Activated CD4-positive, alpha-beta memory T cell treated with anti-CD3 and anti-CD28 coated beads, Interleukin-2, amount 10 ng/mL, durations not matched to agents 7 days and 5 days (primary cell): ENCODE measurements at regions not wholly inside any gene's neighbourhood (a gene's known extent, or its start where the extent isn't known, plus 50 kb on each side); places are given as distances from the start of the nearest gene placed in this dataset.

Experiments
- CTCF ChIA-PET: fragments of 350-600 bp; sonication (Branson Sonifier 250); formaldehyde crosslinking; loops from one replicate; lab custom pipeline; 2021; ENCODE audit warnings: antibody characterized with exemption, inconsistent platforms; lab: Charles Lee
- POLR2A ChIA-PET: fragments of 350-600 bp; sonication (Branson Sonifier 250); formaldehyde crosslinking; loops from one replicate; lab custom pipeline; 2021; ENCODE audit warnings: antibody characterized with exemption; lab: Charles Lee
- DNase-seq: peaks from one replicate; pipeline ENCODE4 v3.0.0-alpha.2; 2020
- H3K27ac Mint-ChIP-seq: one replicate; pipeline ENCODE4 v1.8.0; 2021; ENCODE audit warnings: mild to moderate bottlenecking, mixed read lengths
- H3K27me3 Mint-ChIP-seq: one replicate; pipeline ENCODE4 v1.8.0; 2021; ENCODE audit warnings: mixed read lengths
- H3K36me3 Mint-ChIP-seq: one replicate; pipeline ENCODE4 v1.8.0; 2021; ENCODE audit warnings: low read depth, mixed read lengths
- H3K4me1 Mint-ChIP-seq: one replicate; pipeline ENCODE4 v1.8.0; 2021; ENCODE audit warnings: mixed read lengths
- H3K4me3 Mint-ChIP-seq: one replicate; pipeline ENCODE4 v1.8.0; 2021; ENCODE audit warnings: mild to moderate bottlenecking, mixed read lengths
- H3K9me3 Mint-ChIP-seq: one replicate; pipeline ENCODE4 v1.8.0; 2021; ENCODE audit warnings: mixed read lengths

GRCh38 chr18:65016631-65017371 lies 734.0 kb upstream of the CDH7 start:
- H3K27ac Mint-ChIP-seq = no peak overlapping the region

GRCh38 chr18:64994370-64994769 lies 756.4 kb upstream of the CDH7 start:
- POLR2A ChIA-PET = no interaction called here
- Mint-ChIP-seq H3K27me3 (no peaks in the 10 kb centered on the region), H3K9me3 (peaks cover 2% of the 10 kb centered on the region), H3K4me1 (no peaks in the 10 kb centered on the region), H3K27ac (no peak overlapping the region), H3K4me3 (no peak overlapping the region), H3K36me3 (no peaks in the 10 kb centered on the region)
- CTCF ChIA-PET = no interaction called here
- DNase-seq = no peak

More at GRCh38 chr18:65016631-65017371, 734.0 kb upstream of the CDH7 start:
- H3K4me1 Mint-ChIP-seq = no peaks in the 10 kb centered on the region
- no peak for DNase-seq
- no peaks in the 10 kb centered on the region for H3K27me3 Mint-ChIP-seq
- no peaks in the 10 kb centered on the region for H3K36me3 Mint-ChIP-seq
- no peak overlapping the region for H3K4me3 Mint-ChIP-seq
- POLR2A ChIA-PET = no interaction called here
- peaks cover 11% of the 10 kb centered on the region for H3K9me3 Mint-ChIP-seq
- CTCF ChIA-PET = no interaction called here

DNA sequence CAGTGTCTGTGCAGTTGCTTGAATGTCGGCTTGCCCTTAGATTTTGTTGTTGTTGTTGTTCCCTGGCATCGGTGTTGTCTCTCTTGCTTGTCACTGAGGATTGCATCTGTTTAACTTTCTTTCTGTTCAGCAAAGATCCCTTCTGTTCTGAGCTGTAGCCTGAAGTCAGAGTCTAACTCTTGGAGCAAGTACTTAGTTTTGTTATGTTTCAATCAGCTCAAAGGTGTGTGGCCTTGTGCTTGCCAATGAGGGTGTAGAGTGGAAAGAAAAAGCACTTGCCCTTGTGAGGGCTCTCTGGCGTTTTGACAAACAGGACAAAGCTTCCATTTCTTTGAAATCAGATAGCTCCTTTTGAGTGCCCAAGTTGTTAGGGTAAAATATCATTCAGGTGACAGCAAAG lies 757.1 kb upstream of the CDH7 start:
- Mint-ChIP-seq H3K27me3 (no peaks in the 10 kb centered on the region), H3K4me1 (no peaks in the 10 kb centered on the region), H3K4me3 (no peak overlapping the region), H3K36me3 (no peaks in the 10 kb centered on the region), H3K9me3 (peaks cover 2% of the 10 kb centered on the region), H3K27ac (no peak overlapping the region)
- no peak for DNase-seq
- POLR2A ChIA-PET = no interaction called here
- CTCF ChIA-PET = no interaction called here

DNA sequence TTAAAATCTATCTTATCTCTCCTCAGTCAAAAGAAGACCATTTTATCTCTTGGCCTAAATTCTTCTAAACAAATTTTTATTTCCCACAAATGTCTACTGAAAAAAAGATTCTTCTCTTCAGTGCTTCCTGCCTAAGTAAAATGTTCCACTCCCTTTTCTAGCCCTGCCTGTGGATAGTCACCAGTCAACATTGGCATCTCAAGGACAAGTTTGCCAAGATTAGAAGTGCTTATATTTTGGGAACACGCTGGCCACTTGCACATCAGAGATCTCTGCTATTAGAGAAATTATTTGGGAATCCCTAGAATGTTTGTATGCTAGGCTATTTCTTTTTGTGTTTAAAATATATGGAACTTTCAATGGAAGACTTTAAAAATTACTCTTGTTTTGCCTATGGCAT lies 758.2 kb upstream of the CDH7 start:
- CTCF ChIA-PET = no interaction called here
- POLR2A ChIA-PET = no interaction called here
- Mint-ChIP-seq H3K4me3 (no peak overlapping the region), H3K36me3 (no peaks in the 10 kb centered on the region), H3K9me3 (peaks cover 2% of the 10 kb centered on the region), H3K27ac (no peak overlapping the region), H3K4me1 (no peaks in the 10 kb centered on the region), H3K27me3 (no peaks in the 10 kb centered on the region)
- no peak for DNase-seq

- Mint-ChIP-seq H3K4me3 (no peak overlapping the region), H3K27ac (no peak overlapping the region), H3K4me1 (no peaks in the 10 kb centered on the region), H3K27me3 (no peaks in the 10 kb centered on the region), H3K9me3 (peaks cover 2% of the 10 kb centered on the region), H3K36me3 (no peaks in the 10 kb centered on the region)
- POLR2A ChIA-PET = no interaction called here
- CTCF ChIA-PET = no interaction called here
- DNase-seq = no peak
Observed at GRCh38 chr18:64991102-64991501, 759.7 kb upstream of the CDH7 start.

- H3K27me3 Mint-ChIP-seq = no peaks in the 10 kb centered on the region
- H3K9me3 Mint-ChIP-seq = peaks cover 3% of the 10 kb centered on the region
- H3K4me1 Mint-ChIP-seq = no peaks in the 10 kb centered on the region
- ChIA-PET CTCF (no interaction called here), POLR2A (no interaction called here)
- no peak for DNase-seq
- no peak overlapping the region for H3K27ac Mint-ChIP-seq
- H3K4me3 Mint-ChIP-seq = no peak overlapping the region
- H3K36me3 Mint-ChIP-seq = no peaks in the 10 kb centered on the region
Observed at GRCh38 chr18:64986906-64987495, 763.8 kb upstream of the CDH7 start.

DNA sequence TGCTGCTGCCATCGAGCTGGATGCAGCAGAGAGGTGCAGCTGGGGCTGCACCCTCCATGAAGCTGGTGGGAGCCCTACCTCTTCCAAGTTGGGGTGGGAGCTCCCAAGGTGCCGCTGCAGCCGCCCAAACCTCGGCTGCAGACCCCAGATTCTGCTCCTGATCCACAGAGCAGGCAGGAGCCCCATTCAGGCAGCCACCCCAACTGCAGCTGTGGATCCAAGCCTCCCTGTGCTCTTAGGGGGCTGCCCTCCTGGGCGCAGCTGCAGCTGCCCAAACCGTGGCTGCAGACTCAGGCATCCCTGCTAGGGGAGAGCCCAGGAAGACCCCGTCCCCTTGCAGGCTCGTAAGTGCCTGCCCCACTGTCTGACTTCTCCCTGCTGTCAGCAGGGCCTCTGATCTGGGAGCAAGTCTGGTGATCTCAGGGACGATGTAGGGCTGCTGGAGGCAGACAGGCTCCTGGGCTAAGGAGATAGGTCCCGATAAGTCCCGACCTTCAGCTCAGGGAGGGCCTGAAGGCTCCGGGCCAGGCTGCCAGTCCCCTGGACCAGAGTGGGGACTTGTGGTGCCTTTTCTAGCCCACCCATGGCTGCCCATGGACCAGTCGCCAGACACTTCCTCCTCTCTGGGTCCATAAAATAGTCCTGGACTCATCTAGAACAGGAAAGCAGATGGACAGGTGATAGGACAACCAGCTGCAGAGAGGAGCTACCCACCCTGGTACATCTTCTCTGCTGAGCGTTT lies 767.1 kb upstream of the CDH7 start:
- no peak for DNase-seq
- no peaks in the 10 kb centered on the region for H3K36me3 Mint-ChIP-seq
- H3K4me3 Mint-ChIP-seq = no peak overlapping the region
- ChIA-PET CTCF (no interaction called here), POLR2A (no interaction called here)
- H3K27ac Mint-ChIP-seq = no peak overlapping the region
- no peaks in the 10 kb centered on the region for H3K4me1 Mint-ChIP-seq
- H3K27me3 Mint-ChIP-seq = no peaks in the 10 kb centered on the region
- peaks cover 3% of the 10 kb centered on the region for H3K9me3 Mint-ChIP-seq

DNA sequence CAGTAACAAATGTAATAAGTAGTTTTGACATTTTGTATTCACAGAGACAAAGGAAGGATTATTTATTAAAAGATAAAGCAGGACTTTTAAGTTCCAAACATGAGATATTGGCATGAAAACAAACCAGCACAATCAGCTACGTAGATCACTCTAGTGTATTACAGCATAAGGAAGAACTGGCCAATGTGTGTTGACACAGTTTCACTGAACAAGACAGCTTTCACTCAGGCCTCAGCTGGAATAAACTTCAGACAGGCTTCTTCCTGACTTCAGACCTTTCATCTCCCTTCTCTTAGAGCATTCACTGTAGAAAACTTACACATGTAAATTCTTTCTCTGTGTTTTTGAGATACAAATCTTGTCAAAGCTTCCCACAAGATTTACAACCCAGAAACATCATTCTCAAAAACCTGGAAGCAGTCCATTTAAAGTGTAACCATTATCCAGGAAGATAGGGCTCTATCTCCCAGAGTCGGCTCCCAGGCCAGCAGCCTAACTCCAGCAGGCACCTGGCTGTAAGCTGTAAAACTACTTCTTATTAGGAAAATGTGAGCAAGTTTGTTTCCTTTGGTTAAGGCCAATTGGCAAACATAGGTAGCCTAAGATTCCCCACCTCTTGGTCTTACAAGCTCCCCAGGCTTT lies 768.3 kb upstream of the CDH7 start:
- Mint-ChIP-seq H3K4me3 (no peak overlapping the region), H3K4me1 (no peaks in the 10 kb centered on the region), H3K27me3 (no peaks in the 10 kb centered on the region), H3K27ac (no peak overlapping the region), H3K36me3 (no peaks in the 10 kb centered on the region), H3K9me3 (peaks cover 5% of the 10 kb centered on the region)
- DNase-seq = no peak
- ChIA-PET CTCF (no interaction called here), POLR2A (no interaction called here)

DNA sequence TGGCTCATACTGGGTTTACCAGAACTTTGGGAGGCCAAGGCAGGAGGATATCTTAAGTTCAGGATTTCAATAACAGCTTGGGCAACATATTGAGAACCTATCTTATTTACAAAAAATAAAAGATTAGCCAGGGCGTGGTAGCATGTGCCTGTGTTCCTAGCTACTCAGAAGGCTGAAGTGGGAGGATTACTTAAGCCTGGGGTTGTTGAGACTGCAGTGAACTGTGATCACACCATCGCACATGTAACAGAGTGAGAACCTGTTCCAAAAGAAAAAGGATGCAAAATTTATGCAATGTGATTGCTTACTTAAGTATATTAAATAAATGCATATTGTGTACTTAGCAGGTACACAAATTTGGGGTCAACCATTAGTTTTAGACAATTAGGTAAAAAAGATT lies 768.9 kb upstream of the CDH7 start:
- CTCF ChIA-PET = no interaction called here

GRCh38 chr18:64979791-64980190 lies 771.0 kb upstream of the CDH7 start:
- Mint-ChIP-seq H3K4me3 (no peak overlapping the region), H3K27ac (no peak overlapping the region), H3K9me3 (peaks cover 5% of the 10 kb centered on the region), H3K27me3 (no peaks in the 10 kb centered on the region), H3K36me3 (no peaks in the 10 kb centered on the region), H3K4me1 (no peaks in the 10 kb centered on the region)
- no peak for DNase-seq
- CTCF ChIA-PET = no interaction called here
- POLR2A ChIA-PET = no interaction called here

More for the DNA sequence above, 768.9 kb upstream of the CDH7 start:
- Mint-ChIP-seq H3K9me3 (peaks cover 5% of the 10 kb centered on the region), H3K4me1 (no peaks in the 10 kb centered on the region), H3K27ac (no peak overlapping the region), H3K27me3 (no peaks in the 10 kb centered on the region), H3K36me3 (no peaks in the 10 kb centered on the region), H3K4me3 (no peak overlapping the region)
- POLR2A ChIA-PET = no interaction called here
- DNase-seq = no peak

- POLR2A ChIA-PET = no interaction called here
- no peak overlapping the region for H3K27ac Mint-ChIP-seq
- H3K4me3 Mint-ChIP-seq = no peak overlapping the region
- no peaks in the 10 kb centered on the region for H3K4me1 Mint-ChIP-seq
- H3K9me3 Mint-ChIP-seq = peaks cover 2% of the 10 kb centered on the region
- DNase-seq = no peak
- H3K36me3 Mint-ChIP-seq = no peaks in the 10 kb centered on the region
- CTCF ChIA-PET = no interaction called here
- H3K27me3 Mint-ChIP-seq = no peaks in the 10 kb centered on the region
Observed at GRCh38 chr18:64974391-64975125, 776.3 kb upstream of the CDH7 start.

- Mint-ChIP-seq H3K4me1 (no peaks in the 10 kb centered on the region), H3K4me3 (no peak overlapping the region), H3K27me3 (no peaks in the 10 kb centered on the region), H3K27ac (no peak overlapping the region), H3K9me3 (no peaks in the 10 kb centered on the region), H3K36me3 (no peaks in the 10 kb centered on the region)
- ChIA-PET CTCF (no interaction called here), POLR2A (no interaction called here)
- no peak for DNase-seq
Observed at GRCh38 chr18:64972545-64972944, 778.3 kb upstream of the CDH7 start.

GRCh38 chr18:64966667-64967066 lies 784.1 kb upstream of the CDH7 start:
- no peaks in the 10 kb centered on the region for H3K4me1 Mint-ChIP-seq
- CTCF ChIA-PET = no interaction called here
- no peaks in the 10 kb centered on the region for H3K27me3 Mint-ChIP-seq
- no peaks in the 10 kb centered on the region for H3K36me3 Mint-ChIP-seq
- no peaks in the 10 kb centered on the region for H3K9me3 Mint-ChIP-seq
- H3K27ac Mint-ChIP-seq = no peak overlapping the region
- DNase-seq = no peak
- POLR2A ChIA-PET = no interaction called here
- H3K4me3 Mint-ChIP-seq = no peak overlapping the region
